B cell (primary cell): ENCODE measurements at regions not wholly inside any gene's neighbourhood (a gene's known extent, or its start where the extent isn't known, plus 50 kb on each side); places are given as distances from the start of the nearest gene placed in this dataset.

Experiments
- EZH2 ChIP-seq: IDR thresholded peaks from 2 replicates; pipeline ENCODE4 v1.6.1; 2012; ENCODE audit warnings: borderline replicate concordance, low read depth, mild to moderate bottlenecking, moderate library complexity, low read length; ENCODE audit not compliant: insufficient read depth, poor library complexity, severe bottlenecking
- TF ChIP-seq, protein P1 (sequence below): fragments of 200-600 bp; IDR thresholded peaks from one replicate; pipeline ENCODE4 v1.8.0; 2022; ENCODE audit warnings: antibody characterized with exemption, mild to moderate bottlenecking

DNA sequence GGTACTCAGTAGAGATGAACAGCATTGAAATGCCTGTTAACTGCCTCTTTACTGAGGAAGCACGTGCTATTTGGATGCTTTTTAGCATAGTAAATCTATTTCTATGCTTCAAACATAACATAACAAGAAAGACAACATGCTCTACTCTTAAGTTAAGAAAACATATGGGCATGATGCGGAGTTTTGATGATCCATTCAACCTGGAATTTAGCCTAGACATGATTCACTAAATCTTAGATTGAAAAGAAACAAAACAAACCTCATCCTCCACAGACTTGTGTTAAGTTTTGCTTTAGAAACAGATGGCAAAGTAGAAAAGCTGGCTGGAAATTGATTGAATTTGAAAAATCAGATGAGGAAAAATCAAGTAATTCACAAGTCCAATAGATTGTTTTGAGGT is 593.8 kb downstream of the OLFM4 start:
- TF ChIP-seq, protein P1, sequence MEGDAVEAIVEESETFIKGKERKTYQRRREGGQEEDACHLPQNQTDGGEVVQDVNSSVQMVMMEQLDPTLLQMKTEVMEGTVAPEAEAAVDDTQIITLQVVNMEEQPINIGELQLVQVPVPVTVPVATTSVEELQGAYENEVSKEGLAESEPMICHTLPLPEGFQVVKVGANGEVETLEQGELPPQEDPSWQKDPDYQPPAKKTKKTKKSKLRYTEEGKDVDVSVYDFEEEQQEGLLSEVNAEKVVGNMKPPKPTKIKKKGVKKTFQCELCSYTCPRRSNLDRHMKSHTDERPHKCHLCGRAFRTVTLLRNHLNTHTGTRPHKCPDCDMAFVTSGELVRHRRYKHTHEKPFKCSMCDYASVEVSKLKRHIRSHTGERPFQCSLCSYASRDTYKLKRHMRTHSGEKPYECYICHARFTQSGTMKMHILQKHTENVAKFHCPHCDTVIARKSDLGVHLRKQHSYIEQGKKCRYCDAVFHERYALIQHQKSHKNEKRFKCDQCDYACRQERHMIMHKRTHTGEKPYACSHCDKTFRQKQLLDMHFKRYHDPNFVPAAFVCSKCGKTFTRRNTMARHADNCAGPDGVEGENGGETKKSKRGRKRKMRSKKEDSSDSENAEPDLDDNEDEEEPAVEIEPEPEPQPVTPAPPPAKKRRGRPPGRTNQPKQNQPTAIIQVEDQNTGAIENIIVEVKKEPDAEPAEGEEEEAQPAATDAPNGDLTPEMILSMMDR: no peak
- no peak for TF ChIP-seq EZH2
